ENCODE measurements at regions not wholly inside any gene's neighbourhood (a gene's known extent, or its start where the extent isn't known, plus 50 kb on each side); places are given as distances from the start of the nearest gene placed in this dataset.

- DNase-seq, result no peak
- H3K27me3 ChIP-seq, result no peaks in the 10 kb centered on the region
- H3K9me3 ChIP-seq (replicated peaks), result no peaks in the 10 kb centered on the region
- no peak overlapping the region for H3K27ac ChIP-seq
- H3K36me3 ChIP-seq, result no peaks in the 10 kb centered on the region
- no peaks in the 10 kb centered on the region for H3K4me1 ChIP-seq
- no peak overlapping the region for H3K4me3 ChIP-seq
Measured at GRCh38 chr3:99211309-99211708, 309.8 kb upstream of the DCBLD2 start.

GRCh38 chr3:99199021-99199420 lies 297.5 kb upstream of the DCBLD2 start:
- no peak for DNase-seq
- H3K36me3 ChIP-seq, result no peaks in the 10 kb centered on the region
- no peaks in the 10 kb centered on the region for H3K9me3 ChIP-seq (replicated peaks)
- H3K27me3 ChIP-seq, result no peaks in the 10 kb centered on the region
- no peak overlapping the region for H3K27ac ChIP-seq
- no peaks in the 10 kb centered on the region for H3K4me1 ChIP-seq
- no peak overlapping the region for H3K4me3 ChIP-seq

GRCh38 chr3:99191186-99191585 lies 289.7 kb upstream of the DCBLD2 start:
- Histone ChIP-seq H3K4me1 (no peaks in the 10 kb centered on the region), H3K36me3 (no peaks in the 10 kb centered on the region), H3K4me3 (no peak overlapping the region), H3K27me3 (no peaks in the 10 kb centered on the region), H3K9me3 (replicated peaks) (no peaks in the 10 kb centered on the region; the same call in 1 of the 2 replicates), H3K27ac (no peak overlapping the region)
- DNase-seq, result no peak

DNA sequence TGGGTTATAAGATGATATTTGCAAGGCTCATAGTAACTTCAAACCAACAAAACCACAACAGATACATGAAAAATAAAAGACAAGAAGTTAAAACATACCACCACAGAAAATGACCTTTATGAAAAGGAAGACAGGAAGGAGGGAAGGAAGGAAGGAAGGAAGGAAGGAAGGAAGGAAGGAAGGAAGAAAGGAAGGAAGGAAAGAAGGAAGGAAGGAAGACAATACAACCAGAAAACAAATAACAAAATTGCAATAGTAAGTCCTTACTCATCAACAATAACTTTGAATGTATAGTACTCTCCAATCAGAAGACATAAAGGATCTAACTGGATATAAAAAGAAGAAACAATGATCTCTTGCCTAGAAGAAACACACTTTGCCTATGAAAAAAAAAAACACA lies 287.4 kb upstream of the DCBLD2 start:
- Histone ChIP-seq H3K4me1 (no peaks in the 10 kb centered on the region), H3K27ac (no peak overlapping the region), H3K9me3 (replicated peaks) (no peaks in the 10 kb centered on the region; the same call in 1 of the 2 replicates), H3K36me3 (no peaks in the 10 kb centered on the region), H3K4me3 (no peak overlapping the region), H3K27me3 (no peaks in the 10 kb centered on the region)
- DNase-seq, result no peak

DNA sequence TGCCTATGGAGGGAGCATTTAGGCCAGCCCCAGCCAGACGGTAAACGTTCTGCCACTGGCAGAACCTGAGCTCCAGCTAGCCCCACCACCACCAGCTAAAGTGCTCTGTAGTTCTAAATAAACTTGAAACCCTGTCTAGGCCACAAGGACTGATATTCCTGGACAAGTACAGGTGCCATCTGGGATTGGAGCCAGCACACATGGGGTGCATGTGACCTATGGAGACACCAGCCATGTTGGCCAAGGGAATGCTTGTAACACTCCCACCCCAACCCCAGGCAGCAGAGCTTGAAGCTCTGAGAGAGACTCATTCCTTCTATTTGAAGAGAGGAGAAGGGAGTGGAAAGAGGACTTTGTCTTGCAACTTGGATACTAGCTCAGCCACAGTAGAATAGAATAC lies 284.5 kb upstream of the DCBLD2 start:
- no peak for DNase-seq
- H3K9me3 ChIP-seq (replicated peaks), result no peaks in the 10 kb centered on the region; the same call in 1 of the 2 replicates
- H3K4me3 ChIP-seq, result no peak overlapping the region
- H3K36me3 ChIP-seq, result no peaks in the 10 kb centered on the region
- H3K27me3 ChIP-seq, result no peaks in the 10 kb centered on the region
- no peaks in the 10 kb centered on the region for H3K4me1 ChIP-seq
- H3K27ac ChIP-seq, result no peak overlapping the region

GRCh38 chr3:99176169-99176964 lies 274.9 kb upstream of the DCBLD2 start:
- Histone ChIP-seq H3K27me3 (no peaks in the 10 kb centered on the region), H3K27ac (no peak overlapping the region), H3K9me3 (replicated peaks) (no peaks in the 10 kb centered on the region), H3K4me3 (no peak overlapping the region), H3K36me3 (no peaks in the 10 kb centered on the region), H3K4me1 (no peaks in the 10 kb centered on the region; the same call in 1 of the 2 replicates)
- DNase-seq, result no peak

GRCh38 chr3:99175276-99175812 lies 273.8 kb upstream of the DCBLD2 start:
- Histone ChIP-seq H3K9me3 (replicated peaks) (no peaks in the 10 kb centered on the region), H3K4me1 (no peaks in the 10 kb centered on the region; the same call in 1 of the 2 replicates), H3K36me3 (no peaks in the 10 kb centered on the region), H3K27me3 (no peaks in the 10 kb centered on the region), H3K27ac (no peak overlapping the region), H3K4me3 (no peak overlapping the region)
- DNase-seq, result no peak

- Histone ChIP-seq H3K4me1 (no peaks in the 10 kb centered on the region), H3K27me3 (no peaks in the 10 kb centered on the region), H3K4me3 (no peak overlapping the region), H3K36me3 (no peaks in the 10 kb centered on the region), H3K9me3 (replicated peaks) (no peaks in the 10 kb centered on the region), H3K27ac (no peak overlapping the region)
- DNase-seq, result peak; percentile 51 to 84
Measured at GRCh38 chr3:99172736-99173657, 271.5 kb upstream of the DCBLD2 start.

GRCh38 chr3:99171800-99172199 lies 270.3 kb upstream of the DCBLD2 start:
- Histone ChIP-seq H3K4me1 (no peaks in the 10 kb centered on the region), H3K9me3 (replicated peaks) (no peaks in the 10 kb centered on the region), H3K4me3 (no peak overlapping the region), H3K27me3 (no peaks in the 10 kb centered on the region), H3K27ac (no peak overlapping the region), H3K36me3 (no peaks in the 10 kb centered on the region)
- DNase-seq, result no peak

DNA sequence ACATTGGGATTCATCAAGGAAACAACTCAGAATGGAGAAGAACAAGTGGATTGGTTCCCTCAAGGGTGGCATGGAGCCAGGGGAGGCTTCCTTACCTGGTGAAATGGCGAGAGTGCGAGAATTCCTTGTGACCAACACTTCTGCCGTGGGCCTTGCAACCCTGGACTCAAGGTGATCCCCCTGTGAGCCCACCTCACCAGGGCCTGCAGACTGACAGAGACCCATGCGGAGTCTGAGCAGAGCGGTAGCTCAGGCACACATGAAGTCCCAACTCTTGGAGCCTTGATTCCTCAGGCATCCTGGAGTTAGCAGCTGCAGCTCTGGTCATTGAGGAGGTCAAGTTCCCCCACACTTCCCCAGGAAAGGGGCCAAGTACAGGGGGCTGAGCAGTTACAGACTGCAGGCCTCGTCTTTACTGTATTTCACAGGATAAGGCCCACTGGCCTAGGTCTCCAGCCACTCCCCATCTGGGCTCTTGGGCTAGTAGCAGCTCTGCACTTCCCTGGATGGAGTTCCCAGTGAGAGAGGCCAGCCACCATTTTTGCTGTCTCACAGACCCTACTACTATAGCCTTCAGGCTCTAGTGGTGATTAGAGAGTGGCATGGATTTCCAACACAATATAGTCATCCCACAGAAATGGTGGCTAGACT lies 269.5 kb upstream of the DCBLD2 start:
- H3K9me3 ChIP-seq (replicated peaks), result no peaks in the 10 kb centered on the region
- no peaks in the 10 kb centered on the region for H3K27me3 ChIP-seq
- no peak overlapping the region for H3K4me3 ChIP-seq
- no peak overlapping the region for H3K27ac ChIP-seq
- no peaks in the 10 kb centered on the region for H3K4me1 ChIP-seq
- no peaks in the 10 kb centered on the region for H3K36me3 ChIP-seq
- DNase-seq, result no peak

DNA sequence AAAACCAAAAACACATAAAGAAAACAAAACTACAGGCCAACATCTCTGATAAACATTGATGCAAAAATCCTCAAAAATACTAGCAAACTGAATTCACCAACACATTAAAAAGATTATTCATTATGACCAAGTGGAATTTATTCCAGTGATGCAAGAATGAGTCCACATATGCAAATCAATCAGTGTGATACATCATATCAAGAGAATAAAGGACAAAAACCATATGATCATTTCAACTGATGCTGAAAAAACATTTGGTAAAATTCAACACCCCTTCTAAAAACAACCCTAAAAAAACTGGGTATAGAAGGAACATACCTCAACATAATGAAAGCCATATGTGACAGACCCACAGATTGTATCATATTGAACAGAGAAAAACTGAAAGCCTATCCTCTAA lies 265.6 kb upstream of the DCBLD2 start:
- Histone ChIP-seq H3K27me3 (no peaks in the 10 kb centered on the region), H3K4me1 (no peaks in the 10 kb centered on the region), H3K27ac (no peak overlapping the region), H3K9me3 (replicated peaks) (no peaks in the 10 kb centered on the region), H3K4me3 (no peak overlapping the region), H3K36me3 (no peaks in the 10 kb centered on the region)
- DNase-seq, result no peak

GRCh38 chr3:99163314-99163713 lies 261.8 kb upstream of the DCBLD2 start:
- no peak overlapping the region for H3K4me3 ChIP-seq
- H3K27ac ChIP-seq, result no peak overlapping the region
- H3K27me3 ChIP-seq, result no peaks in the 10 kb centered on the region

GRCh38 chr3:99159220-99159762 lies 257.8 kb upstream of the DCBLD2 start:
- Histone ChIP-seq H3K36me3 (no peaks in the 10 kb centered on the region), H3K27ac (no peak overlapping the region), H3K4me3 (no peak overlapping the region), H3K9me3 (replicated peaks) (peaks cover 16% of the 10 kb centered on the region), H3K4me1 (no peaks in the 10 kb centered on the region), H3K27me3 (no peaks in the 10 kb centered on the region)
- DNase-seq, result no peak

More at GRCh38 chr3:99163314-99163713, 261.8 kb upstream of the DCBLD2 start:
- Histone ChIP-seq H3K36me3 (no peaks in the 10 kb centered on the region), H3K4me1 (no peaks in the 10 kb centered on the region), H3K9me3 (replicated peaks) (peaks cover 16% of the 10 kb centered on the region)
- DNase-seq, result no peak

DNA sequence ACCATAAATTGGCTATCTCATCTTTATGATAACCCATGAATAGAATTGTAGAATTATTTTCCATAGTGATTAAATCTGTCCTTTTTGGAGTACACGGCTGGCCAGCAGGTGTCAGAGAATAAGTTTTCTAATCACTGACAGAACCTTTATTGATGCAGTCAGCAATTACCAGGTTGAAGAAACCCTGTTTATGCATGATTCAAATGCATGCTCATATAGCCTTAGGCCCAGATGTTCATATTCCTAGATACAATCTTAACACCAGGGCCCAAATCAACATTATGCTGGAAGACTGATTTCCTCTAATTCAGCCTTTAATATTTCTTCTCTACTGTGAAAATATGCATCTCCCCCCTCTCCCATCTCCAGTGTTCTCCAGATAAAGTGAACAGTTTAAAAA lies 243.5 kb upstream of the DCBLD2 start:
- Histone ChIP-seq H3K4me3 (no peak overlapping the region), H3K4me1 (no peaks in the 10 kb centered on the region), H3K27me3 (no peaks in the 10 kb centered on the region), H3K27ac (no peak overlapping the region), H3K9me3 (replicated peaks) (no peaks in the 10 kb centered on the region), H3K36me3 (no peaks in the 10 kb centered on the region)
- no peak for DNase-seq

Data from SJCRH30 (cell line).